Peyer's patch (tissue), 4 donors: ENCODE measurements at regions not wholly inside any gene's neighbourhood (a gene's known extent, or its start where the extent isn't known, plus 50 kb on each side); places are given as distances from the start of the nearest gene placed in this dataset.

ENCODE experiments used
- CTCF ChIP-seq, 6 experiments: fragments of 450-650 bp in 4 of 6; fragments of 200-600 bp in 2 of 6; sonication (generic) in 1 of 6; IDR thresholded peaks; one replicate each; pipeline ENCODE4 v1.5.1; 2017 to 2019; ENCODE audit warnings: antibody characterized with exemption in 6 of 6, mild to moderate bottlenecking in 3 of 6, moderate library complexity in 1 of 6
- POLR2A ChIP-seq, 2 donors: fragments of 450-650 bp; IDR thresholded peaks; one replicate each; pipeline ENCODE4 v1.5.1; 2017; ENCODE audit warnings: antibody characterized with exemption in 2 of 2, mild to moderate bottlenecking in 2 of 2, moderate library complexity in 2 of 2

DNA sequence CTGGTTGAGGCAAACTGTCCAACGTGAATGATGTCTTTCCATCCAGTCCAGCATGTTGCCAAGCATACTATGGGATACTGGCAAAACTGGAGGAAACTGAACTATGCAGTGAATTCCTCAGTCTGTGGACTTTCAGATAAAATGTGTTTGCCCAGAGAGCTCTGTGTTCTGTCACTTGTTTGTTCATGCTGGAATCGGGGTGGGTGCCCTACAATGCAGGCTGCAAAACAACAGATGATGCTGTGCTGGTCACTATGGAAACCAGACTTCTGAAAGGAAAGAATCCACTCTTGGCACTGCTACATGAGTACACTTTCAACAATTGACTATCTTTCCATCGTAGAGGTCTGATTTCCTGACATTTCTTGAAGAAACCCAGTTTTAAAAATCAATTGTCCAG is 272.5 kb upstream of the ARHGEF26 start:
- no peak for TF ChIP-seq POLR2A (IDR thresholded peaks at IDR 0.05)
- TF ChIP-seq CTCF (IDR thresholded peaks at IDR 0.05) = no peak
